NCI-H345 treated with DMSO at 0.1 percent for 48 hours (cell line): ENCODE measurements at regions not wholly inside any gene's neighbourhood (a gene's known extent, or its start where the extent isn't known, plus 50 kb on each side); places are given as distances from the start of the nearest gene placed in this dataset.
"Not testable (repeated sequence)": the region's sequence is repeated elsewhere in the genome, so short reads cannot be mapped to it uniquely, and the experiment has no call there.

Experiments used
- DNase-seq: peaks from one replicate; lab custom pipeline; 2025; ENCODE audit not compliant: unreplicated experiment; lab: John Stamatoyannopoulos, UW

- no peak for DNase-seq
Measured at GRCh38 chr6:16950302-16950701, 151.5 kb upstream of the STMND1 start.

- DNase-seq = no peak
Measured at GRCh38 chr6:16949716-16950115, 152.1 kb upstream of the STMND1 start.

GRCh38 chr6:16948396-16948795 is 153.5 kb upstream of the STMND1 start:
- no peak for DNase-seq

GRCh38 chr6:16947375-16948015 is 154.4 kb upstream of the STMND1 start:
- peak; percentile 9 for DNase-seq

- no peak for DNase-seq
Measured at GRCh38 chr6:16944596-16944995, 157.3 kb upstream of the STMND1 start.

GRCh38 chr6:16939839-16940238 is 162.0 kb upstream of the STMND1 start:
- no peak for DNase-seq

- DNase-seq = no peak
Measured at GRCh38 chr6:16939351-16939750, 162.5 kb upstream of the STMND1 start.

GRCh38 chr6:16936893-16937292 is 165.0 kb upstream of the STMND1 start:
- DNase-seq = no peak

- DNase-seq = no peak
Measured at GRCh38 chr6:16933961-16934360, 167.9 kb upstream of the STMND1 start.

GRCh38 chr6:16933532-16933931 is 168.3 kb upstream of the STMND1 start:
- no peak for DNase-seq

GRCh38 chr6:16932920-16933319 is 168.9 kb upstream of the STMND1 start:
- no peak for DNase-seq

GRCh38 chr6:16931079-16931478 is 169.8 kb upstream of the ATXN1 start:
- DNase-seq = not testable (repeated sequence)

- DNase-seq = no peak
Measured at GRCh38 chr6:16930432-16930831, 169.2 kb upstream of the ATXN1 start.

GRCh38 chr6:16929809-16930208 is 168.5 kb upstream of the ATXN1 start:
- no peak for DNase-seq

GRCh38 chr6:16928387-16928786 is 167.1 kb upstream of the ATXN1 start:
- no peak for DNase-seq

GRCh38 chr6:16927205-16927604 is 165.9 kb upstream of the ATXN1 start:
- DNase-seq = no peak

- DNase-seq = no peak
Measured at GRCh38 chr6:16925461-16925860, 164.2 kb upstream of the ATXN1 start.

- DNase-seq = no peak
Measured at GRCh38 chr6:16922282-16922681, 161.0 kb upstream of the ATXN1 start.

GRCh38 chr6:16921399-16922110 is 160.3 kb upstream of the ATXN1 start:
- DNase-seq = no peak

- DNase-seq = no peak
Measured at GRCh38 chr6:16918586-16918985, 157.3 kb upstream of the ATXN1 start.

GRCh38 chr6:16914184-16914583 is 152.9 kb upstream of the ATXN1 start:
- no peak for DNase-seq

GRCh38 chr6:16912756-16913155 is 151.5 kb upstream of the ATXN1 start:
- DNase-seq = no peak

- DNase-seq = no peak
Measured at GRCh38 chr6:16911088-16911487, 149.8 kb upstream of the ATXN1 start.
